ENCODE measurements at regions not wholly inside any gene's neighbourhood (a gene's known extent, or its start where the extent isn't known, plus 50 kb on each side); places are given as distances from the start of the nearest gene placed in this dataset.
A peak's percentile ranks its signal among the peaks of the same experiment; 100 is the strongest.

- DNase-seq (ENCODE audit: low spot score in 2 of 2) = peak; percentile 59 to 68
- Histone ChIP-seq H3K4me3 (no peak overlapping the region), H3K9me3 (no peaks in the 10 kb centered on the region), H3K36me3 (no peaks in the 10 kb centered on the region), H3K4me1 (no peaks in the 10 kb centered on the region), H3K27me3 (peaks cover 6% of the 10 kb centered on the region), H3K27ac (no peak overlapping the region)
- TF ChIP-seq POLR2A (IDR thresholded peaks at IDR 0.05) (no peak), EP300 (IDR thresholded peaks at IDR 0.05) (no peak), POLR2AphosphoS5 (IDR thresholded peaks at IDR 0.05) (no peak), CTCF (IDR thresholded peaks at IDR 0.05) (no peak)
- 73% methylated on average over 14 of the region's 19 CpGs for WGBS
Measured at GRCh38 chr10:131841661-131842139, 59.1 kb upstream of the PPP2R2D start.

GRCh38 chr10:131842351-131843088 is 58.3 kb upstream of the PPP2R2D start:
- Histone ChIP-seq H3K4me3 (no peak overlapping the region), H3K4me1 (no peaks in the 10 kb centered on the region), H3K9me3 (no peaks in the 10 kb centered on the region), H3K36me3 (no peaks in the 10 kb centered on the region), H3K27ac (no peak overlapping the region), H3K27me3 (peaks cover 6% of the 10 kb centered on the region)
- TF ChIP-seq POLR2A (IDR thresholded peaks at IDR 0.05) (no peak), CTCF (IDR thresholded peaks at IDR 0.05) (no peak), POLR2AphosphoS5 (IDR thresholded peaks at IDR 0.05) (no peak), EP300 (IDR thresholded peaks at IDR 0.05) (no peak)
- WGBS = 77% methylated on average over 10 of the region's 14 CpGs
- peak in 1 of 2 donors; percentile 73 for DNase-seq (ENCODE audit: low spot score in 2 of 2)

- TF ChIP-seq POLR2AphosphoS5 (IDR thresholded peaks at IDR 0.05) = no peak
- WGBS = 92% methylated on average over 5 of the region's 8 CpGs
- Histone ChIP-seq H3K4me1 (no peaks in the 10 kb centered on the region), H3K27me3 (peaks cover 6% of the 10 kb centered on the region), H3K4me3 (no peak overlapping the region), H3K27ac (no peak overlapping the region), H3K9me3 (no peaks in the 10 kb centered on the region), H3K36me3 (no peaks in the 10 kb centered on the region)
- DNase-seq (ENCODE audit: low spot score in 2 of 2) = no peak
Measured at GRCh38 chr10:131843089-131843595, 57.7 kb upstream of the PPP2R2D start.

GRCh38 chr10:131843881-131844284 is 56.9 kb upstream of the PPP2R2D start:
- TF ChIP-seq POLR2AphosphoS5 (IDR thresholded peaks at IDR 0.05) = no peak
- no peak for TF ChIP-seq POLR2A (IDR thresholded peaks at IDR 0.05)
- no peak for TF ChIP-seq CTCF (IDR thresholded peaks at IDR 0.05)
- TF ChIP-seq EP300 (IDR thresholded peaks at IDR 0.05) = no peak
- Histone ChIP-seq H3K36me3 (no peaks in the 10 kb centered on the region), H3K27ac (no peak overlapping the region), H3K27me3 (peaks cover 6% of the 10 kb centered on the region), H3K4me1 (no peaks in the 10 kb centered on the region), H3K9me3 (no peaks in the 10 kb centered on the region), H3K4me3 (no peak overlapping the region)
- peak in 1 of 2 donors; percentile 64 for DNase-seq (ENCODE audit: low spot score in 2 of 2)
- WGBS = 98% methylated on average over 16 of the region's 16 CpGs

GRCh38 chr10:131844529-131845084 is 56.2 kb upstream of the PPP2R2D start:
- Histone ChIP-seq H3K4me1 (no peaks in the 10 kb centered on the region), H3K4me3 (no peak overlapping the region), H3K9me3 (no peaks in the 10 kb centered on the region), H3K27ac (no peak overlapping the region), H3K36me3 (no peaks in the 10 kb centered on the region), H3K27me3 (peaks cover 6% of the 10 kb centered on the region)
- TF ChIP-seq POLR2AphosphoS5 (IDR thresholded peaks at IDR 0.05) (no peak), EP300 (IDR thresholded peaks at IDR 0.05) (no peak), POLR2A (IDR thresholded peaks at IDR 0.05) (no peak), CTCF (IDR thresholded peaks at IDR 0.05) (no peak)
- WGBS = 94% methylated on average over 15 of the region's 22 CpGs
- peak in 1 of 2 donors; percentile 67 for DNase-seq (ENCODE audit: low spot score in 2 of 2)

Measured in suprapubic skin (tissue), 4 donors.